ENCODE measurements at regions not wholly inside any gene's neighbourhood (a gene's known extent, or its start where the extent isn't known, plus 50 kb on each side); places are given as distances from the start of the nearest gene placed in this dataset.
"Not testable (repeated sequence)": the region's sequence is repeated elsewhere in the genome, so short reads cannot be mapped to it uniquely, and the experiment has no call there.

GRCh38 chr17:71636644-71637043, 484.2 kb upstream of the SOX9 start:
- no peak overlapping the region for H3K4me3 ChIP-seq (ENCODE audit: low read length)
- H3K27ac ChIP-seq (ENCODE audit: low read length), result no peak overlapping the region
- no peaks in the 10 kb centered on the region for H3K36me3 ChIP-seq (ENCODE audit: insufficient read depth, low read depth, low read length)
- H3K27me3 ChIP-seq (ENCODE audit: insufficient read depth, low read length), result no peaks in the 10 kb centered on the region
- H3K4me1 ChIP-seq (ENCODE audit: insufficient read depth, low read length), result no peaks in the 10 kb centered on the region
- no peaks in the 10 kb centered on the region for H3K9me3 ChIP-seq (ENCODE audit: insufficient read depth, low read depth, low read length)
- H3K9ac ChIP-seq (ENCODE audit: low read depth, low read length), result no peak overlapping the region

GRCh38 chr17:71638668-71639067, 482.2 kb upstream of the SOX9 start:
- H3K4me1 ChIP-seq (ENCODE audit: insufficient read depth, low read length), result no peaks in the 10 kb centered on the region
- no peaks in the 10 kb centered on the region for H3K27me3 ChIP-seq (ENCODE audit: insufficient read depth, low read length)
- no peak overlapping the region for H3K9ac ChIP-seq (ENCODE audit: low read depth, low read length)
- no peaks in the 10 kb centered on the region for H3K36me3 ChIP-seq (ENCODE audit: insufficient read depth, low read depth, low read length)
- no peaks in the 10 kb centered on the region for H3K9me3 ChIP-seq (ENCODE audit: insufficient read depth, low read depth, low read length)
- H3K27ac ChIP-seq (ENCODE audit: low read length), result no peak overlapping the region
- no peak overlapping the region for H3K4me3 ChIP-seq (ENCODE audit: low read length)

- H3K4me1 ChIP-seq (ENCODE audit: insufficient read depth, low read length), result no peaks in the 10 kb centered on the region
- no peak overlapping the region for H3K4me3 ChIP-seq (ENCODE audit: low read length)
- H3K9me3 ChIP-seq (ENCODE audit: insufficient read depth, low read depth, low read length), result no peaks in the 10 kb centered on the region
- no peaks in the 10 kb centered on the region for H3K36me3 ChIP-seq (ENCODE audit: insufficient read depth, low read depth, low read length)
- H3K27ac ChIP-seq (ENCODE audit: low read length), result no peak overlapping the region
- no peak overlapping the region for H3K9ac ChIP-seq (ENCODE audit: low read depth, low read length)
- no peaks in the 10 kb centered on the region for H3K27me3 ChIP-seq (ENCODE audit: insufficient read depth, low read length)
Measured at GRCh38 chr17:71639865-71640264, 481.0 kb upstream of the SOX9 start.

GRCh38 chr17:71646890-71647289, 473.9 kb upstream of the SOX9 start:
- H3K27me3 ChIP-seq (ENCODE audit: insufficient read depth, low read length); H3K4me1 ChIP-seq (ENCODE audit: insufficient read depth, low read length); H3K27ac ChIP-seq (ENCODE audit: low read length): not testable (repeated sequence)

GRCh38 chr17:71648342-71648741, 472.5 kb upstream of the SOX9 start:
- not testable (repeated sequence) for H3K27ac ChIP-seq (ENCODE audit: low read length); H3K27me3 ChIP-seq (ENCODE audit: insufficient read depth, low read length); H3K4me1 ChIP-seq (ENCODE audit: insufficient read depth, low read length); H3K9me3 ChIP-seq (ENCODE audit: insufficient read depth, low read depth, low read length); H3K36me3 ChIP-seq (ENCODE audit: insufficient read depth, low read depth, low read length); H3K9ac ChIP-seq (ENCODE audit: low read depth, low read length); H3K4me3 ChIP-seq (ENCODE audit: low read length)

More at GRCh38 chr17:71646890-71647289, 473.9 kb upstream of the SOX9 start:
- not testable (repeated sequence) for H3K36me3 ChIP-seq (ENCODE audit: insufficient read depth, low read depth, low read length); H3K4me3 ChIP-seq (ENCODE audit: low read length); H3K9ac ChIP-seq (ENCODE audit: low read depth, low read length); H3K9me3 ChIP-seq (ENCODE audit: insufficient read depth, low read depth, low read length)

- Histone ChIP-seq H3K4me1 (ENCODE audit: insufficient read depth, low read length) (no peaks in the 10 kb centered on the region), H3K27me3 (ENCODE audit: insufficient read depth, low read length) (no peaks in the 10 kb centered on the region), H3K36me3 (ENCODE audit: insufficient read depth, low read depth, low read length) (no peaks in the 10 kb centered on the region), H3K9me3 (ENCODE audit: insufficient read depth, low read depth, low read length) (no peaks in the 10 kb centered on the region), H3K9ac (ENCODE audit: low read depth, low read length) (no peak overlapping the region), H3K27ac (ENCODE audit: low read length) (no peak overlapping the region), H3K4me3 (ENCODE audit: low read length) (no peak overlapping the region)
Measured at GRCh38 chr17:71649941-71650350, 470.9 kb upstream of the SOX9 start.

GRCh38 chr17:71655542-71655941, 465.3 kb upstream of the SOX9 start:
- Histone ChIP-seq H3K27ac (ENCODE audit: low read length) (no peak overlapping the region), H3K4me3 (ENCODE audit: low read length) (no peak overlapping the region), H3K9ac (ENCODE audit: low read depth, low read length) (no peak overlapping the region), H3K9me3 (ENCODE audit: insufficient read depth, low read depth, low read length) (no peaks in the 10 kb centered on the region), H3K36me3 (ENCODE audit: insufficient read depth, low read depth, low read length) (no peaks in the 10 kb centered on the region), H3K4me1 (ENCODE audit: insufficient read depth, low read length) (no peaks in the 10 kb centered on the region), H3K27me3 (ENCODE audit: insufficient read depth, low read length) (no peaks in the 10 kb centered on the region)

GRCh38 chr17:71656964-71657858, 463.6 kb upstream of the SOX9 start:
- H3K36me3 ChIP-seq (ENCODE audit: insufficient read depth, low read depth, low read length), result no peaks in the 10 kb centered on the region
- H3K27ac ChIP-seq (ENCODE audit: low read length), result no peak overlapping the region
- H3K9ac ChIP-seq (ENCODE audit: low read depth, low read length), result no peak overlapping the region
- H3K27me3 ChIP-seq (ENCODE audit: insufficient read depth, low read length), result no peaks in the 10 kb centered on the region
- H3K4me3 ChIP-seq (ENCODE audit: low read length), result no peak overlapping the region
- no peaks in the 10 kb centered on the region for H3K9me3 ChIP-seq (ENCODE audit: insufficient read depth, low read depth, low read length)
- no peaks in the 10 kb centered on the region for H3K4me1 ChIP-seq (ENCODE audit: insufficient read depth, low read length)

GRCh38 chr17:71658996-71659395, 461.8 kb upstream of the SOX9 start:
- no peak overlapping the region for H3K9ac ChIP-seq (ENCODE audit: low read depth, low read length)
- H3K27me3 ChIP-seq (ENCODE audit: insufficient read depth, low read length), result no peaks in the 10 kb centered on the region
- H3K9me3 ChIP-seq (ENCODE audit: insufficient read depth, low read depth, low read length), result no peaks in the 10 kb centered on the region
- no peak overlapping the region for H3K4me3 ChIP-seq (ENCODE audit: low read length)
- no peaks in the 10 kb centered on the region for H3K36me3 ChIP-seq (ENCODE audit: insufficient read depth, low read depth, low read length)
- H3K4me1 ChIP-seq (ENCODE audit: insufficient read depth, low read length), result no peaks in the 10 kb centered on the region
- no peak overlapping the region for H3K27ac ChIP-seq (ENCODE audit: low read length)

DNA sequence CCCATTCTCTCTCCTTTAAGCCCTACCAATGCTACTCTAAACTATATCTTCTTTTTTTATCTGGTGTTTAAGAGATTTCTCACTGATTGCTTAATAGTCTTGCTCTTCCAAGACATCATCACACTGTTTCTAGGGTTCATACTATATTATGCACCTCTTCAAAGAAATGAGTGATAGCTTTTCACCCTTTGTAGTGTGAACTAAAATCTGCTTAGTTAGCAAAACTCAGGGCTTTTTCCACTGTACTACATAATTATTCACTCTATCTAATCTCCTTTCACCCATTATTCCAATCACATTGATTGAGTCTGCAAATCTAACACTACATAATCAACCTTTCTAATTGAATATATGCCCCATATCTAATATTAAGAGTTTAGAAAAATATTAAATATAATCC, 456.0 kb upstream of the SOX9 start:
- H3K27me3 ChIP-seq (ENCODE audit: insufficient read depth, low read length), result no peaks in the 10 kb centered on the region

GRCh38 chr17:71666047-71666446, 454.8 kb upstream of the SOX9 start:
- H3K4me1 ChIP-seq (ENCODE audit: insufficient read depth, low read length), result no peaks in the 10 kb centered on the region
- H3K4me3 ChIP-seq (ENCODE audit: low read length), result no peak overlapping the region
- H3K27me3 ChIP-seq (ENCODE audit: insufficient read depth, low read length), result no peaks in the 10 kb centered on the region

More for the DNA sequence above, 456.0 kb upstream of the SOX9 start:
- Histone ChIP-seq H3K36me3 (ENCODE audit: insufficient read depth, low read depth, low read length) (no peaks in the 10 kb centered on the region), H3K9ac (ENCODE audit: low read depth, low read length) (no peak overlapping the region), H3K4me3 (ENCODE audit: low read length) (no peak overlapping the region), H3K27ac (ENCODE audit: low read length) (no peak overlapping the region), H3K4me1 (ENCODE audit: insufficient read depth, low read length) (no peaks in the 10 kb centered on the region), H3K9me3 (ENCODE audit: insufficient read depth, low read depth, low read length) (no peaks in the 10 kb centered on the region)

GRCh38 chr17:71667661-71668060, 453.2 kb upstream of the SOX9 start:
- H3K27me3 ChIP-seq (ENCODE audit: insufficient read depth, low read length), result no peaks in the 10 kb centered on the region
- H3K36me3 ChIP-seq (ENCODE audit: insufficient read depth, low read depth, low read length), result no peaks in the 10 kb centered on the region
- H3K27ac ChIP-seq (ENCODE audit: low read length), result no peak overlapping the region
- no peaks in the 10 kb centered on the region for H3K4me1 ChIP-seq (ENCODE audit: insufficient read depth, low read length)
- no peaks in the 10 kb centered on the region for H3K9me3 ChIP-seq (ENCODE audit: insufficient read depth, low read depth, low read length)
- H3K4me3 ChIP-seq (ENCODE audit: low read length), result no peak overlapping the region
- no peak overlapping the region for H3K9ac ChIP-seq (ENCODE audit: low read depth, low read length)

More at GRCh38 chr17:71666047-71666446, 454.8 kb upstream of the SOX9 start:
- Histone ChIP-seq H3K27ac (ENCODE audit: low read length) (no peak overlapping the region), H3K9me3 (ENCODE audit: insufficient read depth, low read depth, low read length) (no peaks in the 10 kb centered on the region), H3K9ac (ENCODE audit: low read depth, low read length) (no peak overlapping the region), H3K36me3 (ENCODE audit: insufficient read depth, low read depth, low read length) (no peaks in the 10 kb centered on the region)

Data from iPS-20b (cell line).